PC-9 (cell line): ENCODE measurements at regions not wholly inside any gene's neighbourhood (a gene's known extent, or its start where the extent isn't known, plus 50 kb on each side); places are given as distances from the start of the nearest gene placed in this dataset.

Experiments
- BruUV-seq: library from RNA; stranded (reverse); fragments of 400-500 nt; replicated peaks from 2 replicates; lab custom pipeline; 2021; lab: Mats Ljungman, UMichigan
- CTCF ChIA-PET: fragments of 300-600 bp; sonication (Branson Sonifier 250); formaldehyde crosslinking; loops from one replicate; lab custom pipeline; 2022; ENCODE audit warnings: antibody characterized with exemption; lab: Charles Lee
- POLR2A ChIA-PET: fragments of 300-600 bp; sonication (Branson Sonifier 250); formaldehyde crosslinking; loops from one replicate; lab custom pipeline; 2022; ENCODE audit warnings: antibody characterized with exemption; ENCODE audit not compliant: unreplicated experiment; lab: Charles Lee
- DNase-seq, 2 experiments: peaks; one replicate each; pipeline versions ENCODE4 v3.0.0 to v3.0.0-alpha.2; 2015 to 2022; ENCODE audit warnings: mixed read lengths in 1 of 2
- H2AFZ ChIP-seq: fragments of 200-600 bp; sonication (generic); 2 replicates; pipeline ENCODE4 v1.8.1; 2017; ENCODE audit warnings: antibody characterized with exemption
- H3F3A ChIP-seq: fragments of 200-600 bp; sonication (generic); 2 replicates; pipeline ENCODE4 v1.8.1; 2017; ENCODE audit warnings: antibody characterized with exemption, mild to moderate bottlenecking, low read depth; ENCODE audit not compliant: insufficient read depth
- H3K27ac ChIP-seq: fragments of 200-600 bp; sonication (generic); 2 replicates; pipeline ENCODE4 v1.6.1; 2016; ENCODE audit warnings: mixed run types
- H3K27me3 ChIP-seq: fragments of 200-600 bp; sonication (generic); 2 replicates; pipeline ENCODE4 v1.6.1; 2016; ENCODE audit warnings: low read depth, mixed run types; ENCODE audit not compliant: insufficient read depth
- H3K36me3 ChIP-seq: fragments of 200-600 bp; sonication (generic); 2 replicates; pipeline ENCODE4 v1.6.1; 2016; ENCODE audit warnings: low read depth, mixed run types
- H3K4me1 ChIP-seq: fragments of 200-600 bp; sonication (generic); replicated peaks from 2 replicates; pipeline ENCODE4 v1.6.1; 2016; ENCODE audit warnings: mixed run types; ENCODE audit not compliant: insufficient read depth
- H3K4me2 ChIP-seq: fragments of 200-600 bp; sonication (generic); 2 replicates; pipeline ENCODE4 v1.6.1; 2017; ENCODE audit warnings: mixed run types
- H3K4me3 ChIP-seq: fragments of 200-600 bp; sonication (generic); 2 replicates; pipeline ENCODE4 v1.6.1; 2016; ENCODE audit warnings: mixed run types
- H3K79me2 ChIP-seq: fragments of 200-600 bp; sonication (generic); 2 replicates; pipeline ENCODE4 v1.6.1; 2017; ENCODE audit warnings: low read depth, mixed run types
- H3K9me2 ChIP-seq: fragments of 200-600 bp; sonication (generic); 2 replicates; pipeline ENCODE4 v1.8.1; 2017; ENCODE audit warnings: mild to moderate bottlenecking; ENCODE audit not compliant: insufficient read depth
- H3K9me3 ChIP-seq: fragments of 200-600 bp; sonication (generic); 2 replicates; pipeline ENCODE4 v1.8.1; 2016; ENCODE audit warnings: low read depth; ENCODE audit not compliant: insufficient read depth
- H4K20me1 ChIP-seq: fragments of 200-600 bp; sonication (generic); 2 replicates; pipeline ENCODE4 v1.8.1; 2017; ENCODE audit not compliant: insufficient read depth
- EZH2 ChIP-seq: fragments of 200-600 bp; sonication (generic); IDR thresholded peaks from 2 replicates; pipeline ENCODE4 v1.8.0; 2017; ENCODE audit warnings: antibody characterized with exemption, low read depth
- intact Hi-C: fragments of 100-400 bp; cut with micrococcal nuclease; formaldehyde crosslinking; loops from one replicate; pipeline ENCODE4 v1.10.0; 2022; ENCODE audit not compliant: unreplicated experiment
- TF ChIP-seq, protein P1 (sequence below): fragments of 200-600 bp; sonication (generic); conservative IDR thresholded peaks from 2 replicates; pipeline ENCODE4 v1.6.1; 2017; ENCODE audit warnings: mixed run types, antibody characterized with exemption, mild to moderate bottlenecking, moderate library complexity

DNA sequence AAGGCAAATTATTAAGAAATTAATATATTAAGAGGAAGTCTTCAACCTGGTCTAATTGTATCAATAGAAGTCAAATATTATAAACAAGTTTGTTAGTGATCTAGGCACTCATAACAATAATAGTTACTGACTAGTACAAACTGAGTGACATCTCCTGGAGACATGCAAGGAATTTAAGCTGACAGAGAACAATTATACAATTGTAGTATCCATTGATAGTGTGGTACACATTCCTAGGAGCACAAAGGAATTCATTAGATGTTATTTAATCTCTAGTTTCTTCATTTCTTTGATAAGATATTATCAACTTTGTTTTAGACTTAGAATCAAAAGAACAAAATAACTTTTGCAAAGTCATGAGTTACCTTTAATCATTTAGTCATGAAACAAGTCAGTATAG is 1048.6 kb downstream of the PCDH7 start:
- ChIA-PET CTCF (no interaction called here), POLR2A (no interaction called here)
- Histone ChIP-seq H3F3A (no peaks in the 10 kb centered on the region), H3K9me3 (no peaks in the 10 kb centered on the region), H4K20me1 (no peaks in the 10 kb centered on the region), H3K9me2 (no peaks in the 10 kb centered on the region), H2AFZ (no peak overlapping the region), H3K27ac (no peak overlapping the region), H3K79me2 (no peaks in the 10 kb centered on the region), H3K36me3 (no peaks in the 10 kb centered on the region), H3K27me3 (no peaks in the 10 kb centered on the region), H3K4me3 (no peak overlapping the region), H3K4me1 (no peaks in the 10 kb centered on the region), H3K4me2 (no peak overlapping the region)
- TF ChIP-seq, protein P1, sequence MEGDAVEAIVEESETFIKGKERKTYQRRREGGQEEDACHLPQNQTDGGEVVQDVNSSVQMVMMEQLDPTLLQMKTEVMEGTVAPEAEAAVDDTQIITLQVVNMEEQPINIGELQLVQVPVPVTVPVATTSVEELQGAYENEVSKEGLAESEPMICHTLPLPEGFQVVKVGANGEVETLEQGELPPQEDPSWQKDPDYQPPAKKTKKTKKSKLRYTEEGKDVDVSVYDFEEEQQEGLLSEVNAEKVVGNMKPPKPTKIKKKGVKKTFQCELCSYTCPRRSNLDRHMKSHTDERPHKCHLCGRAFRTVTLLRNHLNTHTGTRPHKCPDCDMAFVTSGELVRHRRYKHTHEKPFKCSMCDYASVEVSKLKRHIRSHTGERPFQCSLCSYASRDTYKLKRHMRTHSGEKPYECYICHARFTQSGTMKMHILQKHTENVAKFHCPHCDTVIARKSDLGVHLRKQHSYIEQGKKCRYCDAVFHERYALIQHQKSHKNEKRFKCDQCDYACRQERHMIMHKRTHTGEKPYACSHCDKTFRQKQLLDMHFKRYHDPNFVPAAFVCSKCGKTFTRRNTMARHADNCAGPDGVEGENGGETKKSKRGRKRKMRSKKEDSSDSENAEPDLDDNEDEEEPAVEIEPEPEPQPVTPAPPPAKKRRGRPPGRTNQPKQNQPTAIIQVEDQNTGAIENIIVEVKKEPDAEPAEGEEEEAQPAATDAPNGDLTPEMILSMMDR = no peak
- TF ChIP-seq EZH2 = no peak
- no TSS peak for BruUV-seq
- no peak for DNase-seq
- intact Hi-C loops = no loop called here

DNA sequence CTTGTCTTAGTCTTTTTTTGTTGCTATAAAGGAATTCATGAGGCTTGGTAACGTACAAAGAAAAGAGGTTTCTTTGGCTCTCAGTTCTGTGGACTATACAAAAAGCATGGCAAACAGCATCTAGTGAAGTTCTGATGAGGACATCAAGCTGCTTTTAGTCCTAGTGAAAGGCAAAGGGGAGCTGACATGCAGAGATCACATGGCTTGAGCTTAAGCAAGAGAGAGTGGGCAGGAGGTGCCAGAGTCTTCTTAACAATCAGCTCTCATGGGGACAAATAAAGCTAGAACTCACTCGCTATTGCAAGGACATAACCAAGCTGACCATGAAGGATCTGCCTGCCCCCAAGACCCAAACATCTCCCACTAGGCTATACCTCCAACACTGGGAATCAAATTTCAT is 1063.1 kb downstream of the PCDH7 start:
- no peak overlapping the region for H3K4me3 ChIP-seq
- H3K79me2 ChIP-seq = no peaks in the 10 kb centered on the region
- intact Hi-C loops = no loop called here
- DNase-seq = no peak
- TF ChIP-seq EZH2 = no peak
- TF ChIP-seq, protein P1 = no peak
- H3K27ac ChIP-seq = no peak overlapping the region
- no peaks in the 10 kb centered on the region for H3K9me2 ChIP-seq
- H2AFZ ChIP-seq = peak overlapping the region; percentile 52; the same call in 1 of the 2 replicates
- H4K20me1 ChIP-seq = no peaks in the 10 kb centered on the region
- no peaks in the 10 kb centered on the region for H3K9me3 ChIP-seq
- no TSS peak for BruUV-seq
- H3K4me1 ChIP-seq = no peaks in the 10 kb centered on the region
- no peaks in the 10 kb centered on the region for H3K27me3 ChIP-seq
- ChIA-PET CTCF (no interaction called here), POLR2A (no interaction called here)
- no peak overlapping the region for H3K4me2 ChIP-seq
- H3F3A ChIP-seq = no peaks in the 10 kb centered on the region
- no peaks in the 10 kb centered on the region for H3K36me3 ChIP-seq

DNA sequence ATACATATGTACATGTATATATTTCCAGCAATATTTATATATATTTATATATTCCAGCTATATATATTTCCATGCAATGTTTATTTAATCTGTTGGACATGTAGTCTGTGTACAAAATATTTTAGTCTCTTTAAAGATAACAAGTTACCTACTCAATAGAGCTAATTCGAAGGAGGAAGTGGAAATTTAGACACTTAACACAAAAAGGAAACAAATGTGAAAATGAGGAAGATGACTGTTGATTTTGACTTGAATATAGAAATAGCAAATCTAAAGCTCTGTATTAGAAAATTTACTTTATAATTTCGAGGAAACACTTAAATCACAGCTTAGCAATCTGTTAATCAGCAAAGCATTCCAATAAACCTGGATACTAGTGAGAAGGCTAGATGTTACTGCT is 1064.4 kb downstream of the PCDH7 start:
- Histone ChIP-seq H2AFZ (no peak overlapping the region), H3K9me3 (no peaks in the 10 kb centered on the region), H3F3A (no peaks in the 10 kb centered on the region), H3K79me2 (no peaks in the 10 kb centered on the region), H3K27ac (no peak overlapping the region), H3K4me2 (no peak overlapping the region), H3K4me1 (no peaks in the 10 kb centered on the region), H3K36me3 (no peaks in the 10 kb centered on the region), H3K27me3 (no peaks in the 10 kb centered on the region), H4K20me1 (no peaks in the 10 kb centered on the region), H3K9me2 (no peaks in the 10 kb centered on the region), H3K4me3 (no peak overlapping the region)
- CTCF ChIA-PET = no interaction called here
- DNase-seq = no peak
- TF ChIP-seq, protein P1 = no peak
- TF ChIP-seq EZH2 = no peak
- POLR2A ChIA-PET = interaction anchor here (0.6 to 0.8 kb wide), 2 partner anchors 24 to 280 kb away, joined by 4 to 11 read pairs; no protein-coding TSS in a partner anchor
- BruUV-seq = no TSS peak
- intact Hi-C loops = no loop called here
